Thoracic aorta (tissue), 2 donors: ENCODE measurements at regions not wholly inside any gene's neighbourhood (a gene's known extent, or its start where the extent isn't known, plus 50 kb on each side); places are given as distances from the start of the nearest gene placed in this dataset.
"Not testable (repeated sequence)": the region's sequence is repeated elsewhere in the genome, so short reads cannot be mapped to it uniquely, and the experiment has no call there.

Experiments
- ATAC-seq: fragments of 150-250 bp; one replicate; pipeline ENCODE4 v1.8.0; 2017; ENCODE audit warnings: low read depth; ENCODE audit not compliant: insufficient number of reproducible peaks, low FRiP score
- DNase-seq: peaks from one replicate; pipeline ENCODE4 v3.0.0-alpha.2; 2020; ENCODE audit warnings: low spot score
- H3K27ac ChIP-seq, 2 donors: fragments of 200-600 bp; sonication (generic); 1 replicate in 1 of 2; 2 replicates in 1 of 2; pipeline ENCODE4 v1.5.1; 2016; ENCODE audit warnings: mild to moderate bottlenecking in 2 of 2, moderate library complexity in 2 of 2
- H3K27me3 ChIP-seq: fragments of 200-600 bp; sonication (generic); replicated peaks from 2 replicates; pipeline ENCODE4 v1.6.0; 2016; ENCODE audit warnings: mild to moderate bottlenecking; ENCODE audit not compliant: insufficient read depth
- H3K36me3 ChIP-seq: fragments of 200-600 bp; sonication (generic); one replicate; pipeline ENCODE4 v1.5.1; 2016
- H3K4me1 ChIP-seq, 2 donors: fragments of 200-600 bp; sonication (generic); 1 replicate in 1 of 2; 2 replicates in 1 of 2; pipeline versions ENCODE4 v1.5.1 to v1.6.0; 2016; ENCODE audit warnings: low read depth in 2 of 2, mild to moderate bottlenecking in 1 of 2; ENCODE audit not compliant: control insufficient read depth in 1 of 2
- H3K4me3 ChIP-seq: fragments of 200-600 bp; sonication (generic); 2 replicates; pipeline ENCODE4 v1.5.1; 2016; ENCODE audit warnings: mild to moderate bottlenecking
- H3K9me3 ChIP-seq: fragments of 200-600 bp; sonication (generic); 2 replicates; pipeline ENCODE4 v1.5.1; 2016
- TF ChIP-seq, protein P1 (sequence below): fragments of 200-600 bp; sonication (generic); IDR thresholded peaks from one replicate; pipeline ENCODE4 v1.5.1; 2019; ENCODE audit warnings: antibody characterized with exemption

DNA sequence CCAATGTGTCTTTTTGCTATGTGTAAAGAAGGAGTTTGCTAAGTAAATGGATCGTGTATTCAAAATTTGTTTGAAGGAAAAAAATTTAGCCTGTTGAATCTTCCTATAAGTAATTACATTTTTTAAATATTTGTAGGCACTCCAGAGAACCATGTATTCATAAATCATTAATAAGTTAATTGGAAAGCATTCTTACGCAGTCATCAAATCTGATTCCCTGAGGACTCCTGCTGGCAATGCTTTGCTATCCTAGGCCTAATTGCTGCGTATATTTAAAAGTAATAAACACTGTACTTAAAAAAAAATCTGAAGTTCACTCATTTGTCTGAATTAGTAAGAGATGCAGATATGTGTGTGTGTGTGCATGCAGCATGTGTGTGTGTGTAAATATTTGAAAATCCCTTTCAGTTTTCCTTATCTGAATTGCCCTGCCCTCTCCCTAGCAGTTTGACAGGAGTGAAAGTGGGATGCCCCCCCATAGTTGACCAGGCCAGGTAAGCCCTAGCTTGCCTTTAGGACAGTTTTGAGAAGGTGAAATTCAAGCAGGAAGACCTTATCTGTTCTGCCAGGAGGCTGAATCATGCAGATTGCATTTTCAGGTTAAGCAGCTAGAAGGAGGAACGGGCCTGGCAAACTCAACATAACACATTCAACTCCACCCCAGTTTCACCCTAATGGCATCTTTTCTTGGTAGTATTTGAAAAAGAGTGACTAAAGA lies 81.2 kb upstream of the DNAH5 start:
- no peaks in the 10 kb centered on the region for H3K9me3 ChIP-seq
- H3K36me3 ChIP-seq = no peaks in the 10 kb centered on the region
- H3K27me3 ChIP-seq = no peaks in the 10 kb centered on the region
- no peak overlapping the region for H3K4me3 ChIP-seq
- H3K4me1 ChIP-seq = no peaks in the 10 kb centered on the region
- H3K27ac ChIP-seq = no peak overlapping the region
- TF ChIP-seq, protein P1, sequence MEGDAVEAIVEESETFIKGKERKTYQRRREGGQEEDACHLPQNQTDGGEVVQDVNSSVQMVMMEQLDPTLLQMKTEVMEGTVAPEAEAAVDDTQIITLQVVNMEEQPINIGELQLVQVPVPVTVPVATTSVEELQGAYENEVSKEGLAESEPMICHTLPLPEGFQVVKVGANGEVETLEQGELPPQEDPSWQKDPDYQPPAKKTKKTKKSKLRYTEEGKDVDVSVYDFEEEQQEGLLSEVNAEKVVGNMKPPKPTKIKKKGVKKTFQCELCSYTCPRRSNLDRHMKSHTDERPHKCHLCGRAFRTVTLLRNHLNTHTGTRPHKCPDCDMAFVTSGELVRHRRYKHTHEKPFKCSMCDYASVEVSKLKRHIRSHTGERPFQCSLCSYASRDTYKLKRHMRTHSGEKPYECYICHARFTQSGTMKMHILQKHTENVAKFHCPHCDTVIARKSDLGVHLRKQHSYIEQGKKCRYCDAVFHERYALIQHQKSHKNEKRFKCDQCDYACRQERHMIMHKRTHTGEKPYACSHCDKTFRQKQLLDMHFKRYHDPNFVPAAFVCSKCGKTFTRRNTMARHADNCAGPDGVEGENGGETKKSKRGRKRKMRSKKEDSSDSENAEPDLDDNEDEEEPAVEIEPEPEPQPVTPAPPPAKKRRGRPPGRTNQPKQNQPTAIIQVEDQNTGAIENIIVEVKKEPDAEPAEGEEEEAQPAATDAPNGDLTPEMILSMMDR = no peak
- DNase-seq (no peak), ATAC-seq (no peak)

DNA sequence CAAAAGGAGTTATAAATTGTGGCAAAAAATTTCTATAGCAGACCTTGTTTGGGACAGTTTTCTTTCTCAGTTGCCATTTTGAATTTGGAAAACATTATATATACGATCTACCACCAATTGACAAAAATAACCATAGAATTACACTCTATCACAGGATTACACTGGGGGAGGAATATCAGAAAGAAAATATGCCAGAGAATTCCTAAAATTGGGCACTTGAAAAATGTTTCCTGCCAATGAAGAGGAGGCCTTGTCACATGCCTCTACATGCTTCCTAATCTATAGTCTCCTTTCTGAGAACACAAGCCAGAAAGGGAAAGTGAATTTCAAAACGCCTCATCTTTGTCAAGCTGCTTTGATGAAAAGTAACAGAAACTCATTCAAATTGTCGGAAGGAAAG lies 78.5 kb upstream of the DNAH5 start:
- no peak for ATAC-seq
- H3K27ac ChIP-seq = no peak overlapping the region
- H3K9me3 ChIP-seq = no peaks in the 10 kb centered on the region
- H3K36me3 ChIP-seq = no peaks in the 10 kb centered on the region
- TF ChIP-seq, protein P1 = no peak
- no peaks in the 10 kb centered on the region for H3K4me1 ChIP-seq
- H3K4me3 ChIP-seq = no peak overlapping the region
- H3K27me3 ChIP-seq = no peaks in the 10 kb centered on the region
- DNase-seq = no peak

DNA sequence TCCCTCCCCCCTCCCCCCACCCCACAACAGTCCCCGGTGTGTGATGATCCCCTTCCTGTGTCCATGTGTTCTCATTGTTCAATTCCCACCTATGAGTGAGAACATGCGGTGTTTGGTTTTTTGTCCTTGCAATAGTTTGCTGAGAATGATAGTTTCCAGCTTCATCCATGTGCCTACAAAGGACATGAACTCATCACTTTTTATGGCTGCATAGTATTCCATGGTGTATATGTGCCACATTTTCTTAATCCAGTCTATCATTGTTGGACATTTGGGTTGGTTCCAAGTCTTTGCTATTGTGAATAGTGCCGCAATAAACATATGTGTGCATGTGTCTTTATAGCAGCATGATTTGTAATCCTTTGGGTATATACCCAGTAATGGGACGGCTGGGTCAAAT lies 76.5 kb upstream of the DNAH5 start:
- not testable (repeated sequence) for H3K9me3 ChIP-seq, H3K27ac ChIP-seq, H3K27me3 ChIP-seq, H3K4me3 ChIP-seq, DNase-seq, H3K4me1 ChIP-seq, ATAC-seq, H3K36me3 ChIP-seq

DNA sequence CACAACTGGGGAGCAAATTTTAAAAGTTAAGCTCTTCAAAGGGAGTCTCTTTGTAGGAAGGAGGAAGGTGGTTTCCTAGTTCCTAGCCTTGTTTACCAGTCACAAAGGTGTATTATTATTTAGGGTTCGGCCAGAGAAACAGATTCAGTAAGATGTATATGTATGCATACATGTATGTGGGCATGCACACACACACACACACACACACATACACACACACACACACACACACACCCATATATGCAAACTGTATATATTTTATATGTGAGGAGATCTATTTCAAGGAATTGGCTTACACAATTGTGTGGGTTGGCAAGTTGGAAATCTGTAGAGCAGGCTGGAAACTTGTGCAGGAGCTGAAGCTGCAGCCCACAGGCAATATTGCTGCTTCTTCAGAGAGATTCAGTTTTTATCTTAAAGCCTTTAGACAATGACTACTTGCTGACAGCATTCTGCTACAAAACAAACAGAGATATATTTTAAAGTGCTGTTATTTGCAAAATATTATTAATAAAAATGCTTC lies 75.3 kb upstream of the DNAH5 start:
- no peak for DNase-seq

DNA sequence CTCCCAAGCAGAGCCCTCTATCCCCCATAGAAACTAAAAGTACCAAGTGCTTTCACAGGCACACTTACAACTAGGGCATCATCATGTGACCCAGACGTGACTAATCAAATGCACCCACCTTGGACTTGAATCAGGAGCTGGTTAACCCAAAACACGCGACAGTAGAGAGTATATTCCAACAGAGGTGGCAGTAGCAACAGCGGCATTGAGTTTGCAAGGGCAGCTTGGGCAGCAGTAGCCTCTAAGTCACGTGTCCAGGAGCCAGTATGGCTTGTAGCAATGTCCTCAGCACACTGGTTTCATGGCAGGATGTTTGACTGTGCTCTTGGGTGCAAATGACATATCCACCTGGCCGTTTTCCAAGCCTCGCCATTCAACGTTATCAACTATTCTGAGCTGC lies 73.4 kb upstream of the DNAH5 start:
- Histone ChIP-seq H3K27ac (no peak overlapping the region), H3K9me3 (no peaks in the 10 kb centered on the region), H3K4me1 (no peaks in the 10 kb centered on the region), H3K36me3 (no peaks in the 10 kb centered on the region), H3K4me3 (no peak overlapping the region), H3K27me3 (no peaks in the 10 kb centered on the region)
- TF ChIP-seq, protein P1 = no peak
- DNase-seq = no peak
- ATAC-seq = no peak

More for the DNA sequence above, 75.3 kb upstream of the DNAH5 start:
- ATAC-seq = no peak
- H3K4me3 ChIP-seq = no peak overlapping the region
- H3K27ac ChIP-seq = no peak overlapping the region
- TF ChIP-seq, protein P1 = no peak
- no peaks in the 10 kb centered on the region for H3K9me3 ChIP-seq
- H3K27me3 ChIP-seq = no peaks in the 10 kb centered on the region
- H3K4me1 ChIP-seq = no peaks in the 10 kb centered on the region
- H3K36me3 ChIP-seq = no peaks in the 10 kb centered on the region

DNA sequence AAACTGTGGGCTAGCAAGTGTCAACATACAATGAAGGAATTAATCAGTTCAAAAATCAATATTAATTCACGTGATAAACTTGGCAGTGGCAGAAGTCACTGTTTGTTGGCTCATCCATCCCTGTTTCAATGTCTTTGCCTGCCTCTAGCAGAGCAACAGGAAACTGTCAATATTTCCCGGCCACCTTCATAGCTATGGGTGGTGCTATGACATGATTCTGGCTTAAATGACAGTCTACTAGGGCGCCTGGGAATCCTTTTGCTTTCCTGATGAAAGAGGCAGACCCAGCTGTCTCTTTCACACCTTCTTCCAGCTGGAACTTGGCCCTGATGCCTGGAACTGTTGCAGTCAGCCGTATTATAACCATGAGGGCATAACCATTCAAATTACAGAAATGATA lies 72.1 kb upstream of the DNAH5 start:
- TF ChIP-seq, protein P1 = no peak
- H3K36me3 ChIP-seq = no peaks in the 10 kb centered on the region
- H3K4me3 ChIP-seq = no peak overlapping the region
- H3K27me3 ChIP-seq = no peaks in the 10 kb centered on the region
- peaks cover 0 to 7% of the 10 kb centered on the region in 2 donors for H3K4me1 ChIP-seq
- ATAC-seq (no peak), DNase-seq (no peak)
- H3K9me3 ChIP-seq = no peaks in the 10 kb centered on the region
- no peak overlapping the region for H3K27ac ChIP-seq
